Panc1 (cell line): ENCODE measurements at regions not wholly inside any gene's neighbourhood (a gene's known extent, or its start where the extent isn't known, plus 50 kb on each side); places are given as distances from the start of the nearest gene placed in this dataset.

Experiments used
- ATAC-seq: fragments of 200-7000 bp; cut with Tn5 transposase; 2 replicates; pipeline ENCODE4 v1.9.1; 2020; ENCODE audit warnings: mild to moderate bottlenecking, moderate library complexity
- BruUV-seq: library from RNA; stranded (reverse); fragments of 400-500 nt; replicated peaks from 2 replicates; lab custom pipeline; 2021; lab: Mats Ljungman, UMichigan
- CTCF ChIA-PET: fragments of 300-600 bp; sonication (Branson Sonifier 250); formaldehyde crosslinking; loops from one replicate; lab custom pipeline; 2022; ENCODE audit warnings: antibody characterized with exemption; lab: Charles Lee
- POLR2A ChIA-PET: fragments of 300-600 bp; sonication (Branson Sonifier 250); formaldehyde crosslinking; loops from one replicate; lab custom pipeline; 2022; ENCODE audit warnings: antibody characterized with exemption; lab: Charles Lee
- DNase-seq: peaks from one replicate; pipeline ENCODE4 v3.0.0-alpha.2; 2010; ENCODE audit warnings: low read depth, low spot score
- H3K27ac ChIP-seq: 2 replicates; pipeline ENCODE4 v1.5.1; 2011; ENCODE audit warnings: mild to moderate bottlenecking, low read length, inconsistent platforms
- H3K27me3 ChIP-seq: fragments of 200-500 bp; sonication (Bioruptor generic); 2 replicates; pipeline ENCODE4 v1.6.0; 2014; ENCODE audit warnings: low read length, inconsistent platforms; ENCODE audit not compliant: control insufficient read depth, insufficient read depth
- H3K36me3 ChIP-seq: fragments of 200-500 bp; sonication (Bioruptor generic); 2 replicates; pipeline ENCODE4 v1.5.1; 2014; ENCODE audit warnings: inconsistent platforms, mild to moderate bottlenecking, low read length, moderate library complexity; ENCODE audit not compliant: control insufficient read depth, insufficient read depth
- H3K4me1 ChIP-seq: 2 replicates; pipeline ENCODE4 v1.5.1; 2011; ENCODE audit warnings: inconsistent platforms, mild to moderate bottlenecking, low read length, moderate library complexity; ENCODE audit not compliant: control insufficient read depth, insufficient read depth
- H3K4me3 ChIP-seq, 2 experiments: 2 replicates each; pipeline ENCODE4 v1.5.1; 2011 to 2012; ENCODE audit warnings: low read depth in 2 of 2, low read length in 2 of 2, mild to moderate bottlenecking in 2 of 2, inconsistent platforms in 1 of 2, moderate library complexity in 1 of 2
- H3K9me3 ChIP-seq: fragments of 200-500 bp; sonication (Bioruptor generic); 2 replicates; pipeline ENCODE4 v1.5.1; 2014; ENCODE audit warnings: low read depth, mild to moderate bottlenecking, inconsistent platforms, low read length, moderate library complexity; ENCODE audit not compliant: control insufficient read depth, insufficient read depth
- CTCF ChIP-seq: fragments of 450-650 bp; IDR thresholded peaks from 2 replicates; pipeline ENCODE4 v1.5.1; 2017; ENCODE audit warnings: mild to moderate bottlenecking
- POLR2AphosphoS5 ChIP-seq: IDR thresholded peaks from 2 replicates; pipeline ENCODE4 v1.6.1; 2012; ENCODE audit warnings: mild to moderate bottlenecking, low read depth, low read length, moderate library complexity
- REST ChIP-seq, 2 experiments: IDR thresholded peaks; 2 replicates each; pipeline ENCODE4 v1.6.1; 2011 to 2012; ENCODE audit warnings: low read depth in 2 of 2, control low read depth in 1 of 2, low read length in 1 of 2, mild to moderate bottlenecking in 1 of 2, moderate library complexity in 1 of 2; ENCODE audit not compliant: insufficient read depth in 1 of 2
- SIN3A ChIP-seq: IDR thresholded peaks from 2 replicates; pipeline ENCODE4 v1.6.1; 2012; ENCODE audit warnings: low read depth, mild to moderate bottlenecking, low read length, moderate library complexity, borderline replicate concordance; ENCODE audit not compliant: insufficient read depth
- TCF7L2 ChIP-seq: IDR thresholded peaks from 2 replicates; pipeline ENCODE4 v1.6.1; 2011; ENCODE audit warnings: mild to moderate bottlenecking, low read depth, low read length, inconsistent platforms
- in situ Hi-C: cut with HindIII; loops from 2 replicates; pipeline ENCODE4 v1.10.0; 2016; ENCODE audit warnings: low sequenced_read_pairs, low pct_unique_long_range_greater_than_20kb
- intact Hi-C: fragments of 100-400 bp; cut with micrococcal nuclease; formaldehyde crosslinking; loops from one replicate; pipeline ENCODE4 v1.10.0; 2022; ENCODE audit not compliant: unreplicated experiment

GRCh38 chr17:54007855-54008254 is 185.1 kb downstream of the KIF2B start:
- H3K9me3 ChIP-seq, result no peaks in the 10 kb centered on the region
- no peak overlapping the region for H3K4me3 ChIP-seq
- H3K27ac ChIP-seq, result no peak overlapping the region
- ChIA-PET CTCF (no interaction called here), POLR2A (no interaction called here)
- intact Hi-C loops (no loop called here), in situ Hi-C loops (no loop called here)
- no peaks in the 10 kb centered on the region for H3K36me3 ChIP-seq
- no peak for DNase-seq
- no peaks in the 10 kb centered on the region for H3K4me1 ChIP-seq
- H3K27me3 ChIP-seq, result no peaks in the 10 kb centered on the region
- TF ChIP-seq POLR2AphosphoS5 (no peak), TCF7L2 (no peak), CTCF (no peak), REST (IDR thresholded peaks at IDR 0.05; ENCODE audit: insufficient read depth in 1 of 2, low read depth in 2 of 2, low read length in 1 of 2) (no peak), SIN3A (no peak)
- ATAC-seq, result no peak
- no TSS peak for BruUV-seq

- Histone ChIP-seq H3K27me3 (no peaks in the 10 kb centered on the region), H3K4me3 (no peak overlapping the region), H3K36me3 (no peaks in the 10 kb centered on the region), H3K4me1 (no peaks in the 10 kb centered on the region), H3K27ac (no peak overlapping the region), H3K9me3 (no peaks in the 10 kb centered on the region)
- ATAC-seq (no peak), DNase-seq (no peak)
- intact Hi-C loops (no loop called here), in situ Hi-C loops (no loop called here)
- no TSS peak for BruUV-seq
- TF ChIP-seq TCF7L2 (no peak), CTCF (no peak), REST (IDR thresholded peaks at IDR 0.05; ENCODE audit: insufficient read depth in 1 of 2, low read depth in 2 of 2, low read length in 1 of 2) (no peak), SIN3A (no peak), POLR2AphosphoS5 (no peak)
- POLR2A ChIA-PET, result no interaction called here
- CTCF ChIA-PET, result no interaction called here
Measured at GRCh38 chr17:54009502-54009901, 186.8 kb downstream of the KIF2B start.
